ENCODE measurements at regions not wholly inside any gene's neighbourhood (a gene's known extent, or its start where the extent isn't known, plus 50 kb on each side); places are given as distances from the start of the nearest gene placed in this dataset.
"Not testable (repeated sequence)": the region's sequence is repeated elsewhere in the genome, so short reads cannot be mapped to it uniquely, and the experiment has no call there.

DNA sequence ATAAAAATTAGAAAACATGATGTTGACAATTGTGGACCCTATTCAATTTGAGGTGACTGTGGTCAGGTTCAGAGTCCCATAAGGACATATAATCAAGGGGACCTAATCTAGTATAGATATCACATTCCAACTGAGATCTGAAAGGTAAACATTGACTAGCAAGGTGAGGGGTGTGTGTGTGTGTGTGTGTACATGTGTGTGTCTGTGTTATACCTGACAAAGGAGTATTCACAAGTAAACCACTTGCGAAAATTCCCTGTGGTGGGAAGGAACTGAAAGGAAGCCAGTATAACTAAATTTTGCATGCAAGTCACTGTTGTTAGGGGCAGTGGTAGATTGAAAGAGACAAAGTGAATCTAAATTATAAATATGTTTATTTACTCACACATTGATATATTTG, 723.7 kb downstream of the COL12A1 start:
- Histone ChIP-seq H3K9me3 (no peaks in the 10 kb centered on the region), H3K36me3 (no peaks in the 10 kb centered on the region), H3K27me3 (no peaks in the 10 kb centered on the region), H3K4me3 (no peak overlapping the region), H3K27ac (no peak overlapping the region), H3K4me1 (no peaks in the 10 kb centered on the region)
- TF ChIP-seq POLR2A (IDR thresholded peaks at IDR 0.05): no peak
- no peak for TF ChIP-seq CTCF (IDR thresholded peaks at IDR 0.05)
- TF ChIP-seq POLR2AphosphoS5 (IDR thresholded peaks at IDR 0.05; ENCODE audit: insufficient read depth in 1 of 2, low read depth in 1 of 2): no peak
- DNase-seq (ENCODE audit: extremely low spot score in 2 of 2): no peak
- intact Hi-C loops (cut with DNase I): no loop called here

GRCh38 chr6:74480561-74480960, 725.3 kb downstream of the COL12A1 start:
- H3K36me3 ChIP-seq: no peaks in the 10 kb centered on the region
- no peak overlapping the region for H3K4me3 ChIP-seq

GRCh38 chr6:74479960-74480359, 725.9 kb downstream of the COL12A1 start:
- TF ChIP-seq CTCF (IDR thresholded peaks at IDR 0.05): no peak
- no peak for TF ChIP-seq POLR2A (IDR thresholded peaks at IDR 0.05)
- TF ChIP-seq POLR2AphosphoS5 (IDR thresholded peaks at IDR 0.05; ENCODE audit: insufficient read depth in 1 of 2, low read depth in 1 of 2): no peak
- H3K27me3 ChIP-seq: no peaks in the 10 kb centered on the region
- no peaks in the 10 kb centered on the region for H3K9me3 ChIP-seq
- intact Hi-C loops (cut with DNase I): no loop called here
- H3K27ac ChIP-seq: no peak overlapping the region
- H3K4me1 ChIP-seq: no peaks in the 10 kb centered on the region
- H3K4me3 ChIP-seq: no peak overlapping the region
- no peaks in the 10 kb centered on the region for H3K36me3 ChIP-seq
- no peak for DNase-seq (ENCODE audit: extremely low spot score in 2 of 2)

More at GRCh38 chr6:74480561-74480960, 725.3 kb downstream of the COL12A1 start:
- Histone ChIP-seq H3K4me1 (no peaks in the 10 kb centered on the region), H3K27ac (no peak overlapping the region), H3K9me3 (no peaks in the 10 kb centered on the region), H3K27me3 (no peaks in the 10 kb centered on the region)
- DNase-seq (ENCODE audit: extremely low spot score in 2 of 2): no peak
- intact Hi-C loops (cut with DNase I): no loop called here
- TF ChIP-seq CTCF (IDR thresholded peaks at IDR 0.05) (no peak), POLR2A (IDR thresholded peaks at IDR 0.05) (no peak)

- Histone ChIP-seq H3K4me3 (no peak overlapping the region), H3K36me3 (no peaks in the 10 kb centered on the region), H3K27me3 (no peaks in the 10 kb centered on the region), H3K4me1 (no peaks in the 10 kb centered on the region), H3K9me3 (no peaks in the 10 kb centered on the region), H3K27ac (no peak overlapping the region)
- TF ChIP-seq POLR2A (IDR thresholded peaks at IDR 0.05) (no peak), CTCF (IDR thresholded peaks at IDR 0.05) (no peak), POLR2AphosphoS5 (IDR thresholded peaks at IDR 0.05; ENCODE audit: insufficient read depth in 1 of 2, low read depth in 1 of 2) (no peak)
- DNase-seq (ENCODE audit: extremely low spot score in 2 of 2): no peak
- intact Hi-C loops (cut with DNase I): no loop called here
Measured at GRCh38 chr6:74479420-74479819, 726.4 kb downstream of the COL12A1 start.

DNA sequence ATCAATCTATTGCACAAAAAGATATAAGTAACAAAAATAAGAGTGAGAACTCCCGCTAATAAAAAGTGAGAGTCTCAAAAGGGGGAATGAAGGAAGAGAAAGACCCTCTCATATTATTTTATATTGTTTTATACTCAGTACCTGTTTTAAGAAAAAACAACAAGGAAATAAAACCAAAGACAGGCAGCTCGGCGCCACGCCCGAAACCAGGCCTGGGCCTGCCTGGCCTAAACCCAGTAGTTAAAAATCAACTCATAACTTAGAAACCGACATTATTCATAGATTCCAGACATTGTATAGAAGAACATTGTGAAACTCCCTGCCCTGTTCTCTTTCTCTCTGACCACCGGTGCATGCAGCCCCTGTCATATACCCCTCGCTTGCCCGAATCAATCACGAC, 731.8 kb downstream of the COL12A1 start:
- H3K27ac ChIP-seq; H3K9me3 ChIP-seq; H3K36me3 ChIP-seq; H3K4me3 ChIP-seq; H3K27me3 ChIP-seq; H3K4me1 ChIP-seq; intact Hi-C loops (cut with DNase I); DNase-seq (ENCODE audit: extremely low spot score in 2 of 2): not testable (repeated sequence)

DNA sequence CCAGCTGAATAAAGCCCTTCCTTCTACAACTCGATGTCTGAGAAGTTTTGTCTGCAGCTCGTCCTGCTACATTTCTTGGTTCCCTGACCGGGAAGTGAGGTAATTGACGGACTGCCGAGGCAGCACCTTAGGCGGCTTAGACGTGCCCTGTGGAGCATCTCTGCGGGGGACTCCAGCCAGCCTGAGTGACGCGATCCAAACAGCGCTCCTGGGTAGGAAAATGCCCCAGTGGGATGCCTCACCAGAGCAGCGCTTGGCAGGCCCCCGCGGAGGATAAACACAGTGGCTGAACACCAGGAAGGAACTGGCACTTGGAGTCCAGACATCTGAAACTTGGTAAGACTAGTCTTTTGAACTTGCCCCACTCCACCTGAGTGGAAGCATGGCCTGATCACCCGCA, 737.3 kb downstream of the COL12A1 start:
- H3K4me1 ChIP-seq; H3K36me3 ChIP-seq; DNase-seq (ENCODE audit: extremely low spot score in 2 of 2); H3K27ac ChIP-seq; H3K27me3 ChIP-seq; H3K9me3 ChIP-seq; H3K4me3 ChIP-seq; intact Hi-C loops (cut with DNase I): not testable (repeated sequence)

Measured in vagina (tissue), 2 donors.